ENCODE measurements at regions not wholly inside any gene's neighbourhood (a gene's known extent, or its start where the extent isn't known, plus 50 kb on each side); places are given as distances from the start of the nearest gene placed in this dataset.

GRCh38 chr18:45317948-45318640, 297.2 kb upstream of the SLC14A2 start:
- Histone ChIP-seq H3K4me1 (ENCODE audit: control insufficient read depth, insufficient read depth, low read length) (no peaks in the 10 kb centered on the region; the same call in 1 of the 2 replicates), H3K27ac (ENCODE audit: extremely low read depth, low read depth, low read length) (no peak overlapping the region), H3K9me3 (ENCODE audit: control insufficient read depth, insufficient read depth, low read depth, low read length) (no peaks in the 10 kb centered on the region), H3K4me3 (ENCODE audit: low read depth, low read length) (no peak overlapping the region), H3K36me3 (ENCODE audit: control insufficient read depth in 2 of 2, insufficient read depth in 1 of 2, low read length in 2 of 2) (no peaks in the 10 kb centered on the region)
- CTCF ChIA-PET = interaction anchor here (0.8 to 1.2 kb wide), 3 partner anchors 41 to 67 kb away, joined by 3 to 6 read pairs (median 4); no protein-coding TSS in a partner anchor
- POLR2A ChIA-PET = no interaction called here
- TF ChIP-seq ZNF571 (tag by site-specific recombination; IDR thresholded peaks at IDR 0.05) (no peak), ZNF555 (tag by site-specific recombination; conservative IDR thresholded peaks at IDR 0.05) (no peak), ZNF473 (tag by site-specific recombination; IDR thresholded peaks at IDR 0.05) (no peak), ZFP37 (tag by site-specific recombination; IDR thresholded peaks at IDR 0.05) (no peak), ZNF677 (tag by site-specific recombination; IDR thresholded peaks at IDR 0.05) (no peak)

- Histone ChIP-seq H3K36me3 (ENCODE audit: control insufficient read depth in 2 of 2, insufficient read depth in 1 of 2, low read length in 2 of 2) (no peaks in the 10 kb centered on the region), H3K4me3 (ENCODE audit: low read depth, low read length) (no peak overlapping the region), H3K9me3 (ENCODE audit: control insufficient read depth, insufficient read depth, low read depth, low read length) (no peaks in the 10 kb centered on the region), H3K4me1 (ENCODE audit: control insufficient read depth, insufficient read depth, low read length) (peaks cover 6% of the 10 kb centered on the region), H3K27ac (ENCODE audit: extremely low read depth, low read depth, low read length) (no peak overlapping the region)
- POLR2A ChIA-PET = no interaction called here
- CTCF ChIA-PET = interaction anchor here (0.7 kb wide), 1 partner anchor 1702 kb away, joined by 4 read pairs; no protein-coding TSS in a partner anchor
- TF ChIP-seq SP7 (tag by site-specific recombination; IDR thresholded peaks at IDR 0.05) (no peak), PRDM1 (tag by site-specific recombination; IDR thresholded peaks at IDR 0.05) (no peak), ZNF558 (tag by site-specific recombination; IDR thresholded peaks at IDR 0.05) (no peak), ZNF391 (tag by site-specific recombination; IDR thresholded peaks at IDR 0.05; ENCODE audit: borderline replicate concordance, low read depth) (no peak), ZNF580 (tag by site-specific recombination; IDR thresholded peaks at IDR 0.05) (no peak), ZNF530 (tag by site-specific recombination; IDR thresholded peaks at IDR 0.05; ENCODE audit: low read depth) (no peak), ELK4 (IDR thresholded peaks at IDR 0.05; ENCODE audit: borderline replicate concordance, low read depth, low read length) (no peak), ZNF366 (tag by site-specific recombination; conservative IDR thresholded peaks at IDR 0.05) (no peak)
Measured at GRCh38 chr18:45320724-45321123, 294.6 kb upstream of the SLC14A2 start.

- POLR2A ChIA-PET = no interaction called here
- Histone ChIP-seq H3K9me3 (ENCODE audit: control insufficient read depth, insufficient read depth, low read depth, low read length) (no peaks in the 10 kb centered on the region), H3K4me1 (ENCODE audit: control insufficient read depth, insufficient read depth, low read length) (peaks cover 6% of the 10 kb centered on the region), H3K27ac (ENCODE audit: extremely low read depth, low read depth, low read length) (no peak overlapping the region), H3K36me3 (ENCODE audit: control insufficient read depth in 2 of 2, insufficient read depth in 1 of 2, low read length in 2 of 2) (no peaks in the 10 kb centered on the region), H3K4me3 (ENCODE audit: low read depth, low read length) (no peak overlapping the region)
- CTCF ChIA-PET = interaction anchor here (0.9 to 1.4 kb wide), 2 partner anchors 47 to 64 kb away, joined by 3 to 8 read pairs; no protein-coding TSS in a partner anchor
- TF ChIP-seq TSHZ1 (tag by site-specific recombination; IDR thresholded peaks at IDR 0.05; ENCODE audit: borderline replicate concordance) = no peak
Measured at GRCh38 chr18:45321520-45321919, 293.8 kb upstream of the SLC14A2 start.

Data from HEK293 (cell line).